Lung (tissue), 11 donors: ENCODE measurements at regions not wholly inside any gene's neighbourhood (a gene's known extent, or its start where the extent isn't known, plus 50 kb on each side); places are given as distances from the start of the nearest gene placed in this dataset.

ENCODE experiments used
- ATAC-seq: fragments of 200-7000 bp; cut with Tn5 transposase; one replicate; pipeline ENCODE4 v1.9.1; 2020; ENCODE audit warnings: moderate number of reproducible peaks; ENCODE audit not compliant: insufficient read depth, low FRiP score
- DNase-seq, 3 donors: peaks; one replicate each; pipeline ENCODE4 v3.0.0-alpha.2; 2013 to 2017
- H3K27ac ChIP-seq, 2 donors: one replicate each; pipeline ENCODE4 v1.5.1; 2013; ENCODE audit warnings: mild to moderate bottlenecking in 2 of 2, moderate library complexity in 2 of 2, control low read depth in 1 of 2, inconsistent platforms in 1 of 2, low read depth in 1 of 2, low read length in 1 of 2
- H3K27me3 ChIP-seq, 3 donors: one replicate each; pipeline ENCODE4 v1.5.1; 2013; ENCODE audit warnings: low read length in 2 of 3; ENCODE audit not compliant: control insufficient read depth in 3 of 3, insufficient read depth in 3 of 3
- H3K36me3 ChIP-seq, 4 donors: one replicate each; pipeline ENCODE4 v1.5.1; 2013; ENCODE audit warnings: low read length in 4 of 4, mild to moderate bottlenecking in 1 of 4, moderate library complexity in 1 of 4; ENCODE audit not compliant: control insufficient read depth in 4 of 4, insufficient read depth in 4 of 4
- H3K4me1 ChIP-seq, 5 donors: one replicate each; pipeline ENCODE4 v1.5.1; 2013; ENCODE audit warnings: low read length in 5 of 5, mild to moderate bottlenecking in 2 of 5, moderate library complexity in 1 of 5; ENCODE audit not compliant: control insufficient read depth in 5 of 5, insufficient read depth in 5 of 5
- H3K4me3 ChIP-seq: one replicate; pipeline ENCODE4 v1.5.1; 2013; ENCODE audit warnings: mild to moderate bottlenecking, control low read depth, moderate library complexity
- H3K9ac ChIP-seq, 2 donors: one replicate each; pipeline ENCODE4 v1.5.1; 2013; ENCODE audit warnings: low read length in 2 of 2, control low read depth in 1 of 2; ENCODE audit not compliant: insufficient read depth in 1 of 2
- H3K9me3 ChIP-seq, 4 donors: one replicate each; pipeline ENCODE4 v1.5.1; 2013; ENCODE audit warnings: low read length in 3 of 4, mild to moderate bottlenecking in 1 of 4, moderate library complexity in 1 of 4; ENCODE audit not compliant: control insufficient read depth in 4 of 4, insufficient read depth in 3 of 4
- WGBS, 2 donors: extraction: QIAGEN DNeasy Blood & Tissue Kit; methylation state at CpG; one replicate each; pipeline ENCODE4 v1.1.7; 2013; 5-methylcytosine and 5-hydroxymethylcytosine counted together
- TF ChIP-seq, protein P1 (sequence below): IDR thresholded peaks from 2 replicates; pipeline ENCODE4 v1.5.1; 2012; ENCODE audit warnings: mild to moderate bottlenecking; ENCODE audit errors: control extremely low read depth, extremely low read depth
- donor health status: control.
- donor health status: control.
- donor health status: Bipolar disorder and iron deficiency.
- donor health status: healthy.
- donor health status: DM: yes; HTN: yes; CAD: no.

DNA sequence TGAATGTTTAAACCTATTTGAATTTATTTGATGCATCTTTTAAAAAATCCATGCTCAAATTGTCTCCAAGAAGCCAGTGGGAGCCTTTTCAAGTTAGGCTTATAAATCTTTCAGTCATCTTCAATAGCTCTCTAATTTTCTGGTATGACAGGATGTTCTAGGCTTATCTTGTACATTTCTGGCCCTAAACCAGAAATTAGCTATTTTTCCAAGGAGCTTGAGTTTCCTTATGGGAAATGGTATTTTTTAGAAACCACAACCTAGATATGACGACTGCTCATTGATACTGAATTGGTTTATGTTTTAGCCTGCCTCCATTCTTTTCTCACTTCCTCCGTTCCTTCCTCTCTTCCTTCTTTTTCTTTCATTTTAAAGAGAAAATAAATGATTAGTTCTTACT lies 172.3 kb downstream of the SPRY1 start:
- H3K9ac ChIP-seq: no peak overlapping the region
- DNase-seq (no peak), ATAC-seq (no peak)
- TF ChIP-seq, protein P1, sequence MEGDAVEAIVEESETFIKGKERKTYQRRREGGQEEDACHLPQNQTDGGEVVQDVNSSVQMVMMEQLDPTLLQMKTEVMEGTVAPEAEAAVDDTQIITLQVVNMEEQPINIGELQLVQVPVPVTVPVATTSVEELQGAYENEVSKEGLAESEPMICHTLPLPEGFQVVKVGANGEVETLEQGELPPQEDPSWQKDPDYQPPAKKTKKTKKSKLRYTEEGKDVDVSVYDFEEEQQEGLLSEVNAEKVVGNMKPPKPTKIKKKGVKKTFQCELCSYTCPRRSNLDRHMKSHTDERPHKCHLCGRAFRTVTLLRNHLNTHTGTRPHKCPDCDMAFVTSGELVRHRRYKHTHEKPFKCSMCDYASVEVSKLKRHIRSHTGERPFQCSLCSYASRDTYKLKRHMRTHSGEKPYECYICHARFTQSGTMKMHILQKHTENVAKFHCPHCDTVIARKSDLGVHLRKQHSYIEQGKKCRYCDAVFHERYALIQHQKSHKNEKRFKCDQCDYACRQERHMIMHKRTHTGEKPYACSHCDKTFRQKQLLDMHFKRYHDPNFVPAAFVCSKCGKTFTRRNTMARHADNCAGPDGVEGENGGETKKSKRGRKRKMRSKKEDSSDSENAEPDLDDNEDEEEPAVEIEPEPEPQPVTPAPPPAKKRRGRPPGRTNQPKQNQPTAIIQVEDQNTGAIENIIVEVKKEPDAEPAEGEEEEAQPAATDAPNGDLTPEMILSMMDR: no peak
- no peak overlapping the region for H3K4me3 ChIP-seq
- WGBS, 2 donors: 73 to 81% methylated on average over 2 of the region's 2 CpGs
- no peaks in the 10 kb centered on the region for H3K36me3 ChIP-seq
- no peak overlapping the region for H3K27ac ChIP-seq
- H3K9me3 ChIP-seq: no peaks in the 10 kb centered on the region
- H3K27me3 ChIP-seq: no peaks in the 10 kb centered on the region
- no peaks in the 10 kb centered on the region for H3K4me1 ChIP-seq

DNA sequence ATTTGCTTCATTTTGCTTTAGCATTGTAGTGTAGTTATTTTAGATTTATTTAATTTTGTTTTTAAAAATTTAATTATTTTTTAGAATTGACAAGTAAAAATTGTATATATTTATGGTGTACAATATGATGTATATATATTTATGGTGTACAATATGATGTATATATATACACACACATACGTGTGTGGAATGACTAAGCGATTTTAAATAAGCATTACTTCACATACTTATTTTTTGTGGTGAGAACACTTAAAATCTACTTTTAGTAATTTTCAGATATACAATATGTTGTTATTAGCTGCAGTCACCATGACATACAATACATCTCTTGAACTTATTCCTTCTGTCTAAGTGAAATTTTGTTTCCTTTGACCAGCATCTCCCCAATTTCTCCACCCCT lies 172.9 kb downstream of the SPRY1 start:
- TF ChIP-seq, protein P1: no peak
- no peaks in the 10 kb centered on the region for H3K27me3 ChIP-seq
- no peak overlapping the region for H3K27ac ChIP-seq
- H3K4me3 ChIP-seq: no peak overlapping the region
- no peak overlapping the region for H3K9ac ChIP-seq
- no peak for ATAC-seq
- 69 to 88% methylated on average over 2 of the region's 2 CpGs for WGBS, 2 donors
- DNase-seq: no peak
- no peaks in the 10 kb centered on the region for H3K36me3 ChIP-seq
- H3K9me3 ChIP-seq: no peaks in the 10 kb centered on the region
- no peaks in the 10 kb centered on the region for H3K4me1 ChIP-seq

GRCh38 chr4:123573866-123574508 lies 177.4 kb downstream of the SPRY1 start:
- H3K4me3 ChIP-seq: no peak overlapping the region
- H3K9ac ChIP-seq: no peak overlapping the region
- 85 to 89% methylated on average over 8 of the region's 8 CpGs for WGBS, 2 donors
- H3K36me3 ChIP-seq: no peaks in the 10 kb centered on the region
- no peak overlapping the region for H3K27ac ChIP-seq
- no peaks in the 10 kb centered on the region for H3K27me3 ChIP-seq
- H3K9me3 ChIP-seq: no peaks in the 10 kb centered on the region
- TF ChIP-seq, protein P1: no peak
- no peaks in the 10 kb centered on the region for H3K4me1 ChIP-seq
- no peak for DNase-seq
- no peak for ATAC-seq

GRCh38 chr4:123575291-123575690 lies 178.7 kb downstream of the SPRY1 start:
- DNase-seq (no peak), ATAC-seq (no peak)
- Histone ChIP-seq H3K9me3 (peaks cover 0 to under 1% (median 0%) of the 10 kb centered on the region in 4 donors), H3K27me3 (no peaks in the 10 kb centered on the region), H3K9ac (no peak overlapping the region), H3K36me3 (no peaks in the 10 kb centered on the region), H3K27ac (no peak overlapping the region), H3K4me3 (no peak overlapping the region), H3K4me1 (no peaks in the 10 kb centered on the region)
- TF ChIP-seq, protein P1: no peak
- 92 to 94% methylated on average over 4 of the region's 4 CpGs for WGBS, 2 donors
